ENCODE measurements at regions not wholly inside any gene's neighbourhood (a gene's known extent, or its start where the extent isn't known, plus 50 kb on each side); places are given as distances from the start of the nearest gene placed in this dataset.
A peak's percentile ranks its signal among the peaks of the same experiment; 100 is the strongest.

DNA sequence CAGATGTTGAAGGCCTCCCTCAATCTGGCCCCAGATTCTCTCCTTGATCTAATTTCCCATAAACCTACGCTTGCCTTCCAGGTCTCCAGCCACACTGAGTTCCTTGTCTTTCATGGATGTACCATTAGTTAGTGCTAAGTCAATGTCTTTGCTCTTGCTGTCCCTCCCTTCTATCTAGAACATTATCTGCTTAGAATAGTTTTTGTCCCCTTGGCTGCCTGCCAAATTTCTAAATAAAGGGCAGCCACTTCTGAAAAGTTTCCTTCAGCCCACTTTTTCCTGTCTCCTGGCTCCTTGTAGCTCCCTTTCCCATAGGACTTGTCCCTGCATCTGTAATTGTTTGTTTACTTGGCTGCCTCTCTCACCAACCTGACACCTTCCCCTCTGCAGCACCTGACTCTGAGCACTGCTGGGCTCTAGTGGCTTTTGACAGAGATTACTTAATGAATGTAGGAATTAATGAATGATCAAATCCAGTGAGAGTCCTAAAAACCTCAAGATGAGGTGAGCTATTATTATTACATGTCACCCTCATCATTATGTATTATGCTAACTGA lies 58.3 kb downstream of the CXCL12 start:
- DNase-seq (ENCODE audit: low read depth in 1 of 2, low spot score in 1 of 2) = no peak

DNA sequence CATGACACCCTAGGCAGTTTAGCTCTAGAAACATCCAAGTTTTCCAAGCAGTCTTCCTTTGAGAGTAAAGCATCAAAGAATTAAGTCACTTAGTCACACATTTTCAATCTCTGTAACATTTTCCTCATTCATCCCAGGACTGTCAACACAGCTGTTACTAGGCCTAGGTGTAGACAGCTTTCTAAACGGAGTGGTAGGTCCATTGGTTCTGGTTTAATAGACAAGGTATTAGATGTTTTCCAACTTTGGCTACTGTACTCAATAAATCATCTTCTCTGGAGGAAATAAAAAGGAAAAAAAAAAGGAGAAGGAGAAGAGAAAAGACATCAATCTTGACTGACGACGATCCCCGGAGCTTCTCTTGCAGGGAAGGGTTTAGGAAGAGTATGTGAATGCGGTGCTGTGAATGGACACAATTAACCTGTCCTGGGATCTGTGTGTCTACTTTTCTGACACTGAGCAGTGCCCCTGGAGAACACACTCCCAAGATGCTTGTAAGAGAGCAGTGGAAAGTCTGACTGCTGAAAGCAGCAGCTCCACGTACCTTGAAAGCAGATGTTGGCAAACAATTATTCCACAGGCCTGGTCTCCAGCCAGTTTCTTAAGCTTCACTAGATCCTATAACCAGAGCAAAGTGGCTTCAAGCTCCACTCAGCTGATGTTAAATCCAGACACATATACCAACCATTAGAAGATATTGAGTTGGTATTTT lies 59.1 kb downstream of the CXCL12 start:
- DNase-seq (ENCODE audit: low read depth in 1 of 2, low spot score in 1 of 2) = no peak

DNA sequence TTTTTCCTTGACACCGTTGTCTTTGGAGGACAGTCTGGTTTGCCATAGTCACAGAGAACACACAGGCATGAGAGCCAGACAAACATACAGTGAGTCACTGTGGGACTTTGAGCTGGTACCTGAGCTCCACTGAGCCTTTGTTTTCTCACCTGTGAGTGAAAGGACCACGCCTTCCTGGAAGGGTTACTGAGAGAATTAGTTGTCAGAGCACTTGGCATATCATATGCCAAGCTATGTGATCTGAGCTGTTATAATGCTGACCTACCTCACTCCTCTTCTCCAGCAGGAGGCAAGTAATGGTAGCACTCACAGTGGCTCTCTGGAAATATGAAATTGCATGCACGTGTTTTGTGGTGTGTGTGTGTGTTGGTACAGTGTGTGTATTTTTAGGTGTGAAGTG lies 59.7 kb downstream of the CXCL12 start:
- no peak for DNase-seq (ENCODE audit: low read depth in 1 of 2, low spot score in 1 of 2)

DNA sequence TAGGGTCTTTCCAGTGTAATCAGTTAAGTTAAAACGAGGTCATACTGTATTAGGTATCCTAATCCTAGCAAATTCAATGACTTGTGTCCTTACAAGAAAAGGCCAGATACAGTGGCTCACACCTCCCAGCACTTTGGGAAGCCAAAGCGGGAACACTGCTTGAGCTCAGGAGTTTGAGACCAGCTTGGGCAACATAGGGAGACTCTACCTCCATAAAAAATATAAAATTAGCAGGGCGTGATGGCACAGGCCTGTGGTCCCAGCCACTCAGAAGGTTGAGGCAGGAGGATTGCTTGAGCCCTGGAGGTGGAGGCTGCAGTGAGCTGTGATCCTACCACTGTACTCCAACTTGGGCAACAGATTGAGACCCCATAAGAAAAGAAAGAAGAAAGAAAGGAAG lies 61.1 kb downstream of the CXCL12 start:
- no peak for DNase-seq (ENCODE audit: low read depth in 1 of 2, low spot score in 1 of 2)

DNA sequence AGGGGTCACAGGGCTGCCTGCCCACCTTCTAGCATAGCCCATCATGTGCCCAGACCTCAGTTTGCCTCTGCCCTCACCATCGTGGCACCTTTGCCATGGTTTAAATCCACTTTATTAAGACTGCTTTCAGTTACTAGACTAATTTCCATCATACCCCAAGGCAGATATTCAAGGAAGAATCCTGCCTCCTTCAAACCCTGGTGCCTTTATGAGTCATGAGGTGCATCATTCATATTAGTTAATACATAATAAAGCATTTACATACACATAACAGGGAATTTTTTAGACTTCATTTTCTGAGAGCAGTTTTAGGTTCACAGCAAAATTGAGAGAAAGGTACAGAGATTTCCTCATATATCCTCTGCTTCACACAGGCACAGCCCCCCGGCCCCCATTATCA lies 62.8 kb downstream of the CXCL12 start:
- no peak for DNase-seq (ENCODE audit: low read depth in 1 of 2, low spot score in 1 of 2)

GRCh38 chr10:44320756-44321155 lies 64.1 kb downstream of the CXCL12 start:
- no peak for DNase-seq (ENCODE audit: low read depth in 1 of 2, low spot score in 1 of 2)

DNA sequence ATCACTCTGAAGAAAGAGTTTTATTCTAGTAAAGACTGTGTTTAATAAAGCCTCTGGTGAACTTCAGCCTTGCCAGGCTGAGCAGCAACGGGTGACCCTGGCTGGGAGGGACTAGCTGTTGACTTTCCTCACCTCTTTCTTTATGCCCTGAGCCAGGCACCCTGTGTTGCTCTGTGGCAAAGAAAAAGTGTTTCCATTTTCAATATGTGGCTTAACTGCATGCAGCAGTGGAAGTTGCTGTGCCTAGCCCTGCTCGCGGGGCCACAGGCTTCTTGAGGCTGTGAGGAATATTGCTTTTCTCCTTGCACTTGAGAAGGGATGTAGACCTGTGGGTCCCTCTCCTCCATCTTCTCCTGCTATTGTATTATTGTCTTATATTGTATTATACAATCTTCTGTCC lies 67.0 kb downstream of the CXCL12 start:
- DNase-seq (ENCODE audit: low read depth in 1 of 2, low spot score in 1 of 2) = no peak

DNA sequence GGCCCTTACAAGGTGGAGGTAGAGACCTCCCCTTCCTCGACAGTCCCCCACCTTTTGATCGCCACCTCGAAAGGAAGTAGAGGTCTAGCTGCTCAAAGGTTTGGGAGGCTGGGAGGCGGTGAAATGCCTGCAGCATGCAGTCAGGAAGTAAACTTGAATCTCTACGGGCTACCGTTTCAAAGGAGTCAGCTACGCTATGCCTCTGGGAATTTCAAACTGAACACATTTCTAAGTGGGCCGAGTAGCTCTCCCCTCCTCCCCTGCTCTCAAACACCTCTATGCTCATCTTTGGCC lies 68.0 kb downstream of the CXCL12 start:
- DNase-seq (ENCODE audit: low read depth in 1 of 2, low spot score in 1 of 2) = no peak

GRCh38 chr10:44316187-44316921 lies 68.5 kb downstream of the CXCL12 start:
- DNase-seq (ENCODE audit: low read depth in 1 of 2, low spot score in 1 of 2) = no peak

DNA sequence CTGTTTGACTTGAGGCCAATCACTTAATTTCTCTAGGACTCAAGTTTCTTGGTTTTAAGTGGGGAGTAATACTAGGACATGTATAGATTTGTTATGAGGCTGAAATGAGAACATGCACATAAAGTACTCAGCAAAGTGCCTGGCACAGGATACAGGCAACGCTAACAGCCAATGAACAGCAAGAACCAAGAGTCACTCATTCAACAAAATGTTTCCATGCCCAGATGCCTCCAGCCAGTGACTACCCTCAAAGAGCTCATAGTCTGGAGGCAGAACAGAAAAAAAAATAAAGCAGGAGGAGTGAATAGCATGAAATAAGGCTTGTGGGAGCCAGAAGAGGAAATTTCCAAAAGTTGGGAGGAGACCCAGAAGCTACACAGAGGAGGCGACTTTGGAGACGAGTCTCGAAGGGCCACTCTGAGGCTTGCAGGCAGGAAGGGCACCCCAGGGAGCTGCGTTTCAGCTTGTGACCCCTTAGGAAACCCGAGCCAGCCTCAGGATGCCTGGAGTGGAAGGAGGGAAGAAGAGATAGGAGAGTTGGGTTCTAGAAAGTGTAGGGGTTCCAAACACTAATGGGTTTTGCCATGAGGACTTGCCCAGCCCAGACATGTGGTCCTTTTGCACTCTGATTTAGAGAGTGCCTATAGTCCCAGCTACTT lies 70.0 kb downstream of the CXCL12 start:
- no peak for DNase-seq (ENCODE audit: low read depth in 1 of 2, low spot score in 1 of 2)

- no peak for DNase-seq (ENCODE audit: low read depth in 1 of 2, low spot score in 1 of 2)
These were observed 71.1 kb downstream of the CXCL12 start for GRCh38 chr10:44313761-44314165.

DNA sequence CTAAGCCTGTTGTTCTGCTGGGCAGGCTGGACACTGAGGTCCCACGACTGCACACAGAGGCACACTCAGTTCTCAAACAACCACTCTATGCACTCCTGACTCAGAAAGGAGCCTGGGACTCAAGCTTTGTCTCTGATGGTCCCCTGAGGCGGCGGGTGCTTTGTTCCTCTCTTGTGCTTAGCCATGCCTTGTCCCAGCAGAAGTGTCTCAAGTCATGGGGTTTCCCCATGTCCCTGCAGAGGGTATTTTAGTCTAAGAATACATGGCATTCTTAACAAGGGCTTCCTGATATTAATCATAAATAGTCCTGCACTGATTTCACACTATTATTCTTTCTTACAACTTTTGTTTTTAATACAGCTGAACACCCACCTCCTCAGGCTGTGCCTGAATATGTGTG lies 72.5 kb downstream of the CXCL12 start:
- DNase-seq (ENCODE audit: low read depth in 1 of 2, low spot score in 1 of 2) = no peak

GRCh38 chr10:44311563-44312051 lies 73.3 kb downstream of the CXCL12 start:
- DNase-seq (ENCODE audit: low read depth in 1 of 2, low spot score in 1 of 2) = no peak

GRCh38 chr10:44310762-44311562 lies 73.9 kb downstream of the CXCL12 start:
- DNase-seq (ENCODE audit: low read depth in 1 of 2, low spot score in 1 of 2) = peak; percentile 15 to 48

- no peak for DNase-seq (ENCODE audit: low read depth in 1 of 2, low spot score in 1 of 2)
These were observed 74.7 kb downstream of the CXCL12 start for GRCh38 chr10:44309939-44310761.

DNA sequence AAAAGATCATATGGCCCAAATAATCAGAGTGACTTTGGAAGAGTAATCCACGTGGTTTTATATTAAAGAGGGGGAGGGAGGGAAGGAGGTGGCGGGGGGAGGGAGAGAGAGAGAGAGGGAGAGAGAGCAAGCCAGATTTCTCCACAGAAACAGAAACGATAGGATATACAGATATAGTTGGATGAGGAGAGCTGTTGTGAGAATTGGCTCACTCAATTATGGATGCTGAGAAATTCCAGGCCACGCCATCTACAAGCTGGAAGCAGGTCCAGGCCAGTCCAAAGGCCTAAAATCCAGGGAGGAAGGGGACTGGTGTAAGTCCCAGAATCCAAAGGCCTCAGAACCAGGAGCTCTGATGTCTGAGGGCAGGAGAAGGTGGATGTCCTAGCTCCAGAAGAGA lies 75.5 kb downstream of the CXCL12 start:
- no peak for DNase-seq (ENCODE audit: low read depth in 1 of 2, low spot score in 1 of 2)

DNA sequence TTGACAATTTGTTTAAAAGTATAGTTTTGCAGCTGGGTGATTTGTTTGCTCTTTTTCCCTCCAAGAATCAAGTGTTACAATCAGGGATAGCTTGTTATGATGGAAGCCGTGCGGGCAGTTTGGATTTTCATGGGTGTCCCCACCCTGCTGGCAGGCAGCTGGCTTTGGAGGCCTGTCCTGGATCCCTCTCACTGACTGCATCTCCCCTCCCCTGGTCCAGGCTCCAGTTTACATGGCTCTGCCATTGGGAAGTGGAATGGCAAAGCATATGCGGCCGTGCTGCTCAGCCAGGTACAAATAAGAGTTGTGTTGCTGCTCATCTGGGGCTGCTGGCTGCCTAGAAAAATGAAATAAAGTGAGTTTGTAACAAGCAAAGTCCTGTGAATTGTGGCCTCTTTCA lies 76.0 kb downstream of the CXCL12 start:
- DNase-seq (ENCODE audit: low read depth in 1 of 2, low spot score in 1 of 2) = no peak

DNA sequence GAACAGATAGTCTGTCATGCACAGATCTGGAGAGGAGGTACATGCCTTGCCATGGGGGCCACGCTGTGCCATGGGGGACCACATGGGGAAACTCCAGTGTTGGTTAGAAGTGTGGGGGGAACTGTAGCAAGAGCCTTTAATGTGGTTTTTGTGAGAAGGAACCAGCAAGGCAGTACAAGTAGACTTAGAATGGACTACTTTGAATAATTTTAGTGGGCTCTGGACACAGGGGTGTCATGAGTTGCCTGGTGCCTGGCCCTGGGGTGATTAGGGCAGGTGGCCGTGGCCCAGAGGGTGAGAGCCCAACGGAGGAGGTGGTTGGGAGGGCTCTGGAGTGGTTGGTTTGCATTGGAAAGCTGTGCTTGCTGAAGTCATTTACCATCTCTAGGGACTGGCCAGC lies 77.2 kb downstream of the CXCL12 start:
- no peak for DNase-seq (ENCODE audit: low read depth in 1 of 2, low spot score in 1 of 2)

GRCh38 chr10:44306762-44307161 lies 78.1 kb downstream of the CXCL12 start:
- DNase-seq (ENCODE audit: low read depth in 1 of 2, low spot score in 1 of 2) = no peak

- no peak for DNase-seq (ENCODE audit: low read depth in 1 of 2, low spot score in 1 of 2)
These were observed 78.7 kb downstream of the CXCL12 start for GRCh38 chr10:44306147-44306710.

Measured in stimulated activated CD4-positive, alpha-beta T cell treated with anti-CD3 and anti-CD28 coated beads, Interleukin-15, amount 100 ng/mL, for 1 hour (primary cell).